H9 (cell line): ENCODE measurements at regions not wholly inside any gene's neighbourhood (a gene's known extent, or its start where the extent isn't known, plus 50 kb on each side); places are given as distances from the start of the nearest gene placed in this dataset.

Experiments used
- DNase-seq: peaks from one replicate; pipeline ENCODE4 v3.0.0-alpha.2; 2017
- H2AFZ ChIP-seq: one replicate; pipeline ENCODE4 v1.6.1; 2013; ENCODE audit warnings: mild to moderate bottlenecking, low read length, control low read depth, moderate library complexity
- H2AK5ac ChIP-seq: 2 replicates; pipeline ENCODE4 v1.6.1; 2013; ENCODE audit warnings: low read length, control low read depth, mixed read lengths; ENCODE audit not compliant: insufficient read length
- H2BK120ac ChIP-seq: one replicate; pipeline ENCODE4 v1.6.1; 2013; ENCODE audit warnings: low read depth, mild to moderate bottlenecking, low read length, control low read depth, inconsistent platforms; ENCODE audit not compliant: poor library complexity, severe bottlenecking
- H2BK12ac ChIP-seq: 2 replicates; pipeline ENCODE4 v1.6.1; 2013; ENCODE audit warnings: low read length, control low read depth, mixed read lengths, low read depth; ENCODE audit not compliant: insufficient read length
- H2BK15ac ChIP-seq: 2 replicates; pipeline ENCODE4 v1.6.1; 2013; ENCODE audit warnings: low read depth, low read length, control low read depth
- H2BK20ac ChIP-seq: one replicate; pipeline ENCODE4 v1.6.1; 2013; ENCODE audit warnings: low read depth, mild to moderate bottlenecking, low read length, control low read depth, inconsistent platforms; ENCODE audit not compliant: poor library complexity, severe bottlenecking
- H2BK5ac ChIP-seq: 2 replicates; pipeline ENCODE4 v1.6.1; 2013; ENCODE audit warnings: low read length, control low read depth, mixed read lengths; ENCODE audit not compliant: insufficient read length
- H3K14ac ChIP-seq: 2 replicates; pipeline ENCODE4 v1.6.1; 2013; ENCODE audit warnings: low read length, control low read depth; ENCODE audit not compliant: insufficient read depth
- H3K18ac ChIP-seq: 2 replicates; pipeline ENCODE4 v1.6.1; 2013; ENCODE audit warnings: low read depth, mild to moderate bottlenecking, mixed read lengths, low read length, control low read depth; ENCODE audit not compliant: insufficient read length
- H3K23ac ChIP-seq: 2 replicates; pipeline ENCODE4 v1.6.1; 2013; ENCODE audit warnings: low read length, control low read depth, mixed read lengths, low read depth; ENCODE audit not compliant: insufficient read length
- H3K23me2 ChIP-seq: 2 replicates; pipeline ENCODE4 v1.6.1; 2013; ENCODE audit warnings: low read depth, mild to moderate bottlenecking, mixed read lengths, low read length, control low read depth; ENCODE audit not compliant: insufficient read length, poor library complexity, severe bottlenecking
- H3K27ac ChIP-seq: 2 replicates; pipeline ENCODE4 v1.5.1; 2013; ENCODE audit warnings: low read length, control low read depth, mixed read lengths, low read depth; ENCODE audit not compliant: insufficient read length
- H3K27me3 ChIP-seq: 2 replicates; pipeline ENCODE4 v1.6.1; 2013; ENCODE audit warnings: low read length, control low read depth, inconsistent platforms; ENCODE audit not compliant: insufficient read depth
- H3K4ac ChIP-seq: 2 replicates; pipeline ENCODE4 v1.6.1; 2013; ENCODE audit warnings: low read depth, mild to moderate bottlenecking, control low read depth, inconsistent platforms, low read length, moderate library complexity
- H3K4me1 ChIP-seq: 2 replicates; pipeline ENCODE4 v1.6.1; 2013; ENCODE audit warnings: low read length, control low read depth, inconsistent platforms; ENCODE audit not compliant: insufficient read depth
- H3K4me2 ChIP-seq: 2 replicates; pipeline ENCODE4 v1.6.1; 2013; ENCODE audit warnings: low read length, control low read depth, mixed read lengths; ENCODE audit not compliant: insufficient read length, insufficient read depth
- H3K56ac ChIP-seq: 2 replicates; pipeline ENCODE4 v1.6.1; 2013; ENCODE audit warnings: low read depth, mild to moderate bottlenecking, mixed read lengths, low read length, control low read depth; ENCODE audit not compliant: insufficient read length
- H3K79me1 ChIP-seq: 2 replicates; pipeline ENCODE4 v1.6.1; 2013; ENCODE audit warnings: low read depth, mild to moderate bottlenecking, moderate library complexity, low read length, control low read depth, inconsistent platforms; ENCODE audit not compliant: insufficient read depth, poor library complexity, severe bottlenecking
- H3K79me2 ChIP-seq: 2 replicates; pipeline ENCODE4 v1.6.1; 2013; ENCODE audit warnings: low read length, control low read depth, inconsistent platforms; ENCODE audit not compliant: insufficient read depth
- H3K9ac ChIP-seq: 2 replicates; pipeline ENCODE4 v1.6.1; 2013; ENCODE audit warnings: low read length, control low read depth, mixed read lengths; ENCODE audit not compliant: insufficient read length; ENCODE audit errors: extremely low read depth
- H3K9me3 ChIP-seq: one replicate; pipeline ENCODE4 v1.6.1; 2013; ENCODE audit warnings: low read depth, low read length, inconsistent platforms; ENCODE audit not compliant: control insufficient read depth
- H3T11ph ChIP-seq: one replicate; pipeline ENCODE4 v1.6.1; 2013; ENCODE audit warnings: mild to moderate bottlenecking, low read length, control low read depth, inconsistent platforms
- H4K20me1 ChIP-seq: one replicate; pipeline ENCODE4 v1.6.1; 2013; ENCODE audit not compliant: control insufficient read depth, insufficient read length, insufficient read depth
- H4K5ac ChIP-seq: 2 replicates; pipeline ENCODE4 v1.6.1; 2013; ENCODE audit warnings: low read depth, mild to moderate bottlenecking, mixed read lengths, low read length, control low read depth; ENCODE audit not compliant: insufficient read length
- H4K8ac ChIP-seq: replicated peaks from 2 replicates; pipeline ENCODE4 v1.6.1; 2013; ENCODE audit warnings: low read length, control low read depth, mixed read lengths, low read depth; ENCODE audit not compliant: insufficient read length
- H4K91ac ChIP-seq: 2 replicates; pipeline ENCODE4 v1.6.1; 2013; ENCODE audit warnings: low read depth, mild to moderate bottlenecking, moderate library complexity, mixed read lengths, low read length, control low read depth; ENCODE audit not compliant: insufficient read length
- H3K27ac Mint-ChIP-seq, 3 experiments: 2 replicates in 2 of 3; 3 replicates in 1 of 3; pipeline ENCODE4 v1.8.0; 2020 to 2021; ENCODE audit warnings: mixed read lengths in 3 of 3, mild to moderate bottlenecking in 1 of 3, moderate library complexity in 1 of 3
- H3K27me3 Mint-ChIP-seq: 2 replicates; pipeline ENCODE4 v1.8.0; 2021; ENCODE audit warnings: low read depth, mild to moderate bottlenecking, moderate library complexity, mixed read lengths
- H3K36me3 Mint-ChIP-seq, 3 experiments: 2 replicates in 2 of 3; 3 replicates in 1 of 3; pipeline ENCODE4 v1.8.0; 2020 to 2021; ENCODE audit warnings: low read depth in 3 of 3, mixed read lengths in 3 of 3; ENCODE audit not compliant: insufficient read depth in 1 of 3
- H3K4me1 Mint-ChIP-seq, 2 experiments: 2 replicates each; pipeline ENCODE4 v1.8.0; 2020; ENCODE audit warnings: mixed read lengths in 2 of 2
- H3K4me3 Mint-ChIP-seq, 2 experiments: 2 replicates in 1 of 2; 3 replicates in 1 of 2; pipeline ENCODE4 v1.8.0; 2020 to 2021; ENCODE audit warnings: mild to moderate bottlenecking in 2 of 2, mixed read lengths in 2 of 2, moderate library complexity in 1 of 2
- H3K9me3 Mint-ChIP-seq, 2 experiments: 2 replicates in 1 of 2; 3 replicates in 1 of 2; pipeline ENCODE4 v1.8.0; 2020; ENCODE audit warnings: mild to moderate bottlenecking in 2 of 2, mixed read lengths in 2 of 2, moderate library complexity in 1 of 2
- WGBS: extraction: QIAGEN DNeasy Blood & Tissue Kit; methylation state at CpG from one replicate; pipeline ENCODE4 v1.1.7; 2013; ENCODE audit warnings: missing lambda C conversion rate, low lambda C conversion rate, mixed read lengths; ENCODE audit not compliant: insufficient read length; ENCODE audit errors: extremely low coverage; 5-methylcytosine and 5-hydroxymethylcytosine counted together
- TF ChIP-seq, protein P1 (sequence below): fragments of 200-600 bp; sonication (generic); conservative IDR thresholded peaks from 3 replicates; pipeline ENCODE4 v1.8.0; 2021; ENCODE audit warnings: antibody characterized with exemption, mild to moderate bottlenecking

DNA sequence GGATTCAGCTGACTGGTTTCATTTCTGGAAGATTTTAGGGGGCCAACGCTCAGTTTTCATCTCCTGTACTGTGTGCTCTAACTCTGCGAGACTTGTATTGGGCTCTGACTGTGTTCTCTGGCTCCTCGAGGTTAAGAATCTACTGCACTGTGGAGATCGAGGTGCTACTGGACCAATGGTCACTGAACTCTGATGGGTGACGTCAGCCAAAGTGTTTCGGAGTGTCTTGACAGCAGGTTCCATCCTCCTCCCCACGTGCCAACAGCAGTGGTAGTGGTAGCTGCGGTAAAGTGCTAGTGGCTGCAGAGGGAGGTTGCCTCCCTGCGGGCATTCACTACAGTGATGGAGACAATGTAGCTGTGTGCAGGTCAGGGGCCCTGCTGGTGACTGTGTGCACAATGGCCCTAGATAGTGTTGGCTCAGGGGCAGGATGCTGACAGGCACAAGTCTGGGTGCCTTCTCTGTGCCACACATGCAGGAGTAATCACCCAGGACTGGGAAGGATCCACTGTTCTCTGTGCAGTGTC, 705.7 kb upstream of the DDX18 start:
- Histone ChIP-seq H3K79me2 (no peaks in the 10 kb centered on the region), H3K79me1 (no peaks in the 10 kb centered on the region), H2BK120ac (no peak overlapping the region), H2BK12ac (no peak overlapping the region), H2BK15ac (no peak overlapping the region), H3K27me3 (no peaks in the 10 kb centered on the region), H3K4me1 (no peaks in the 10 kb centered on the region), H4K91ac (no peak overlapping the region), H4K8ac (no peak overlapping the region), H3K56ac (no peak overlapping the region), H3K23ac (no peak overlapping the region), H4K5ac (no peak overlapping the region), H3K27ac (no peak overlapping the region), H3K4me2 (no peak overlapping the region), H3K4ac (no peak overlapping the region), H4K20me1 (no peaks in the 10 kb centered on the region), H3K18ac (no peak overlapping the region), H3K9ac (no peak overlapping the region), H2AK5ac (no peak overlapping the region), H3K14ac (no peak overlapping the region), H2AFZ (no peak overlapping the region), H3K9me3 (no peaks in the 10 kb centered on the region), H2BK5ac (no peak overlapping the region), H3K23me2 (no peaks in the 10 kb centered on the region), H3T11ph (no peak overlapping the region), H2BK20ac (no peak overlapping the region)
- Mint-ChIP-seq H3K4me1 (peaks cover 0 to 3% of the 10 kb centered on the region in 2 experiments; a peak in 1 of 4 replicates), H3K27me3 (peaks cover 1% of the 10 kb centered on the region; the same call in 1 of the 2 replicates), H3K9me3 (peaks cover 2% of the 10 kb centered on the region in 2 experiments; a peak in 4 of 5 replicates), H3K4me3 (no peak overlapping the region), H3K27ac (no peak overlapping the region), H3K36me3 (peaks cover 0 to 3% (median 0%) of the 10 kb centered on the region in 3 experiments; a peak in 2 of 7 replicates)
- TF ChIP-seq, protein P1, sequence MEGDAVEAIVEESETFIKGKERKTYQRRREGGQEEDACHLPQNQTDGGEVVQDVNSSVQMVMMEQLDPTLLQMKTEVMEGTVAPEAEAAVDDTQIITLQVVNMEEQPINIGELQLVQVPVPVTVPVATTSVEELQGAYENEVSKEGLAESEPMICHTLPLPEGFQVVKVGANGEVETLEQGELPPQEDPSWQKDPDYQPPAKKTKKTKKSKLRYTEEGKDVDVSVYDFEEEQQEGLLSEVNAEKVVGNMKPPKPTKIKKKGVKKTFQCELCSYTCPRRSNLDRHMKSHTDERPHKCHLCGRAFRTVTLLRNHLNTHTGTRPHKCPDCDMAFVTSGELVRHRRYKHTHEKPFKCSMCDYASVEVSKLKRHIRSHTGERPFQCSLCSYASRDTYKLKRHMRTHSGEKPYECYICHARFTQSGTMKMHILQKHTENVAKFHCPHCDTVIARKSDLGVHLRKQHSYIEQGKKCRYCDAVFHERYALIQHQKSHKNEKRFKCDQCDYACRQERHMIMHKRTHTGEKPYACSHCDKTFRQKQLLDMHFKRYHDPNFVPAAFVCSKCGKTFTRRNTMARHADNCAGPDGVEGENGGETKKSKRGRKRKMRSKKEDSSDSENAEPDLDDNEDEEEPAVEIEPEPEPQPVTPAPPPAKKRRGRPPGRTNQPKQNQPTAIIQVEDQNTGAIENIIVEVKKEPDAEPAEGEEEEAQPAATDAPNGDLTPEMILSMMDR = no peak
- no peak for DNase-seq
- WGBS = no CpG with 5 or more reads among the region's 9 CpGs
